Activated T-cell treated with anti-CD3 and anti-CD28 coated beads, Interleukin-2, amount 50 U/mL, for 48 hours (primary cell): ENCODE measurements at regions not wholly inside any gene's neighbourhood (a gene's known extent, or its start where the extent isn't known, plus 50 kb on each side); places are given as distances from the start of the nearest gene placed in this dataset.
"Not testable (repeated sequence)": the region's sequence is repeated elsewhere in the genome, so short reads cannot be mapped to it uniquely, and the experiment has no call there.

Experiments used
- DNase-seq, 2 experiments: peaks; one replicate each; pipeline ENCODE4 v3.0.0-alpha.2; 2020

DNA sequence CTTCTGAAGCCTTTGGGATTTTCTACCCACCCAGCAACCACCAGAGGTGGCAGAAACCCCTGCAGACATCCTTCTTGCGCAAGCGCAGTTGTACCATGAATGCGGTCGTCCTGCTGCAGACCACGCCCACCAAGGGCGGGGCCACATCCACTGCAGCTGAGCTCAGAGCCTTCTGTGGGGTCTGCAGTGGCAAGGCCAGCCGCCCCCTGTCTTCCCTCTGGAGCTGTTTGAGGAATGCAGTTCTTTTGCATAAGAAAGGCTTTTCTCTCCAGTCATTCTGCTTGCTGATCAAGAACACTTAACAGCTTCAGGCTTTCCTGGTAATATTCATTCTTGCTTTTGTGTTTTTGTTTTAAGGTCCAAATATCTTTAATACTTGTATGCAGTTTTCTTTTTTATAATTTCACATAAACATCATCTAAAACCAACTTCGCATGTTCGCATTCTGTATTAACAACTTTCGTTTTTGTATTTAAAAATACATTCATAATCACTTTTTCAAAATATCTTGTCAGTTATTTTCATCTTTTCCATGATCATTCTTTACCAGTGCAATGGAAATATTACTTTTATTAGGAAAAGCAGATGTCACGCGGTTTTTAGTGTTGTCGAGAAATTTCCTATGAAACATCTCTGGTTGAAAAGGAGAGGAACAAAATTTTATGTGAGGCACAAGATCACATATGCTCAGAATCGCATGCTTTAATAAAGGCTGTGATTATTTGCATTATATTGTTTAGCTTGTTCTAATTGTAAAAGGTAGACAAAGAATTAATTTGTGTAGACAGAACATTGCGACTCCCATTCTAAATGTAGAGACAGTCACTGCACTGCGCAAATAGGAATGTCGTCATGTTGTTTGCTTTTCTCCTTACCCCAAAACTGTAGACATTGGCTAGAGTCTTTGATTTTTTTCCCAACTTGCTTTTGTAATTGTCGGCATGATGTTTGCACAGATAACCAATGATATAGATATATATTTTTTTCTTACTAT is 98.1 kb upstream of the SNRPN start:
- DNase-seq, result no peak

DNA sequence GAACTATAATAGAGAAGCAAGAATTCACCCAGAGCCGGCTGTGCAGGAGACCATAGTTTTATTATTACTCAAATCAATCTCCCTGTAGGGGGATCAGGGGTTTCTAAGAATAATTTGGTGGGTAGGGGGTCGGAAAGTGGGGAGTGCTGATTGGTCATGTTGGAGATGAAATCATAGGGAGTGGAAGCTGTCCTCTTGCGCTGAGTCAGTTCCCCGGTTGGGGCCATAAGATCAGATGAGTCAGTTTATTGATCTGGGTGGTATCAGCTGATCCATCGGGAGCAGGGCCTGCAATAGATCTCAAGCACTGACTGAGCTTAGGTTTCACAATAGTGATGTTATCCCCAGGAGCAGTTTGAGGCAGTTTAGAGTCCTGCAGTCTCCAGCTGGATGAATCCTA is 97.0 kb upstream of the SNRPN start:
- no peak for DNase-seq

DNA sequence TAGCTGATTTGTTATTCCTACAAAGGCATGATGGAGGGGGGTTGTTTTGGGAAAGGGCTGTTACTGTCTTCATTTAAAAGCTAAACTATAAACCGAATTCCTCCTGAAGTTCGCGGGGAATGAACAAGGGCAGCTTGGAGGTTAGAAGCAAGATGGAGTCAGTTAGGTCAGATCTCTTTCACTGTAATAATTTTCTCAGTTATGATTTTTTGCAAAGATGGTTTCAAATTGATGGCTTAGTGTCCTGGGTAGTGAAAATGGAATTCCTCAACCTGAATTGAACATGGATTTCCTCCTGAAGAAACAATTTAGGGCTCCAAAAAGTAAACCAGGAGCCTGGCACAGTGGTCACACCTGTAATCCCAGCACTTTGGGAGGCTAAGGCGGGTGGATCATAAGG is 96.6 kb upstream of the SNRPN start:
- not testable (repeated sequence) for DNase-seq

DNA sequence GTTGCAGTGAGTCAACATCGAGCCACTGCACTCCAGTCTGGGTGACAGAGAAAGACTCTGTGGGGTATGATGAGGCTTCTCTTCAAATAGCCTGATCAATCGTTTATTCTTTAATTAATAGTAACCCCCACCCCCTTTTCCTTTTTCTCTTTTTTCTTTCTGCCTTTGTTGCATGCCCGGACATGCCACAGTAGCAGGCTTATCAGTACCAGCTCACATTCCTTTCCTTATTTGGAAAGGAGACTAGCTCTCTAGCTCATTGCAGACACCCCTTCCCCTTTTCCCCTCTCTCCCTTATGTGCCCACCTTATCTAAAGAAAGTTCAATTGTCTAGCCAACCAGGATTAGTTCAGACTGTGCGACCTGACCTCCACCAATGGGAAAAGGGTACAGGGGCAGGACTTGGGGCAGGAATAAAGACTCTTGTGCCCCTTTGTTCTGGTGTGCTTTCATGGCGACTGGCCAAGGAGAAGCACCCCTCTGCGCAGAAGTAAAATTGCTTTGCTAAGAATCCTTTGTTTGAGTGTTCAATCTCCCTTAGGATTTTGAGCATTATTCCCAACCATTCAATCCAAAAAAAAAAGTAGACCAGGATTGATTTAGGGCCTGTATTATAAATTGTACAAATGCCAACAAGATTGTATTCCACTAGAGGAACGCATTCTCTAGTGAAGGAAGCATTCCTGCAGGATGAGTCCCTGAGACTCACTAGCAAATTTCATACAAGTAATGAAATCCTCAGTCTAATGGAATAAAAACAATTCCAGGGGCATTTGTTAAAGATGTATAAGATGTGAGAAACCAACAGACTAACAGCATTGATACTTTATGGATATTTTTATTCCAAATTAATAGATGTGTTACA is 95.8 kb upstream of the SNRPN start:
- no peak for DNase-seq

DNA sequence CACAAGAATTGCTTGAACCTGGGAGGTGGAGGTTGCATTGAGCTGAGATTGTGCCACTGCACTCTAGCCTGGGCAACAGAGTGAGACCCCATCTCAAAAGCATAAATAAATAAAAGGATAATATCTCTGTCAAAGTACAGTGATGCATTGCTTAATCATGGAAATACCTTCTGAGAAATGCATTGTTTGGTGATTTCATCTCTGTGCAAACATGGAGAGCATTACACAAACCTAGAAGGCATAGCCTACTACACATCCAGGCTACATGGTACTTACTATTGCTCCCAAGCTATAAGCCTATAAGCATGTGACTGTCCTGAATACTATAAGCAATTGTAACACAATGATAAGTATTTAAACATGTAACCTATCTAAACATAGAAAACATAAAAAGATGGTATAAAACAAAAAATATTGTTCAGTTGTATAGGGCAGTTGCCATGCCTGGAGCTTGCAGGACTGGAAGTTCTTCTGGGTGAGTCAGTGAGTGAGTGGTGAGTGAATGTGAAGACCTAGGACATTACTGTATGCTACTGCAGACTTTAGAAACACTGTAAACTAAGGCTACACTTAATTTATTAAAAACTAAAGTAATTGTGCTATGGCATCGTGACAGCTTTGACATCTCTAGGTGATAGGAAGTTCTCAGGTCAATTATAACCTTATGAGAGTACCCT is 93.6 kb upstream of the SNRPN start:
- no peak for DNase-seq

DNA sequence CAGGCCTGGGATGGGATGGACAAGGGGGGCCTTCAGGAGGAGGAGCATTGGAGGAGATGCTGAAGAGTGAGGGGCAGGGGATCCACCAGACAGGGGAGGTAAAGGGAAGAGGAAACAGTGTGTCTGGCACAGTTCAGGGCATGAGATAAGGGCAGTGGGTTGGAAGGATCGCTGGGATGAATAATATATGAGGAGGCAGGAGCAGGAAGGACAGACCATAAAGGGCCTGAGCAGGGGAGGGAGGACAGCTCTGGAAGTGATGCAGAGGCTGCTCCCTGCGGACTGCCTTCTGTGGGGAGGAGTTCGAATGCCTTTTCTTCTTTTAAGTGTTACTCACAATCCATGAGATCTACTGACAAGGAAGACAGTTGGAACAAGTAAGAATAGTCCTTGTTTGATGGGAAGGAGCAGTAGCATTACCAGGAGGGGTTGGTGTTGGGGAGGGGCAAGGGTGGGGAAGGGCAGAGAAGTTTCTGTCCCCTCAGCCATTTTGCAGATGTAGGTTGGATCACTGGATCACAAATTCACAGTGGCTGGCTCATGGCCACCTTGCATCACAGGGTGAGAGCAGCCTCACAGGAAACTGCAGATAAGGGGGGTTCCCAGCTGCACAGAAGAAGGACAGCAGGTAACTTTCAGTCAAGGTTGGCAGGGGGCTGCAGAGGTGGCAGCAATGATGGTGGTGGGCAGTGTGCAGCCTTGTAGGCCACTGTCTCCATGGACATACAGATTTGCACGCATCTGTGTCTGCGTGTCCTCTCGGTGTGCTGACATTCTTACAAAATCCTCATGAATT is 91.9 kb upstream of the SNRPN start:
- DNase-seq, result no peak

DNA sequence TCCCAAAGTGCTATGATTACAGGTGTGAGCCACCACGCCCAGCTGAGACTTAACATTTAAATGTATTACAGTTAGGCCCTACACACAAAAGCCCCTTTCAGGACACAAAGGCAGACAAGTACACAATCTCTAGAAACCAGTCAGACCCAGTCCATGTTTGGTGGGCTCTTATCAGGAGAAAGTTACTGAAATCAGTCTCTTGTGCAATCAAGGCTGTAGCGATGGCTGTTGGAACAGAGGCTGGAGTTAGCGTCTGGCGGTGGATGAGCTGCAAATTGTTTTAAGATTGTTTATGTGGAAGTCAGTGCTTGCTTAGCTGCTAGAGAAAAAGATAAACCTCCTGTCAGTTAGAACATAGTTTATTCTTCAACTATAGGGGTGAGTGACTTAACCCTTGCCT is 89.5 kb upstream of the SNRPN start:
- DNase-seq, result no peak

DNA sequence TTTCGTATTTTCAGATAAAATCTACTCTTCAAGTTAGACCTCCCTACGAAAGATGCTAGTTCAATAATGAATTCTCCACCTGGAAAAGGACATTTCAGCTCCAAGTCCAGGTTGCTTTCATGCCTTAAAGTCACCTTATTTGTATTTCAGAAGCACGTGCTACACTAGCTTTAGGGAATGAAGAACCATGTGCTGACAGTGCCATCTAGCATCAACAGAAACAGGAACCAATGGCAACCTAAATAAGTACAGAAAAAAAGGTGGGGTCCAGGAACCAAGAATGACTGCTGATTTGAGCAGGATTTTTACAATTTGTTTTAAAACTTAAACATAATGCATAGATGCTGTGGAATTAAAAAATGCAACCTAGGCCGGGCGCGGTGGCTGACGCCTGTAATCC is 77.6 kb upstream of the SNRPN start:
- no peak for DNase-seq

DNA sequence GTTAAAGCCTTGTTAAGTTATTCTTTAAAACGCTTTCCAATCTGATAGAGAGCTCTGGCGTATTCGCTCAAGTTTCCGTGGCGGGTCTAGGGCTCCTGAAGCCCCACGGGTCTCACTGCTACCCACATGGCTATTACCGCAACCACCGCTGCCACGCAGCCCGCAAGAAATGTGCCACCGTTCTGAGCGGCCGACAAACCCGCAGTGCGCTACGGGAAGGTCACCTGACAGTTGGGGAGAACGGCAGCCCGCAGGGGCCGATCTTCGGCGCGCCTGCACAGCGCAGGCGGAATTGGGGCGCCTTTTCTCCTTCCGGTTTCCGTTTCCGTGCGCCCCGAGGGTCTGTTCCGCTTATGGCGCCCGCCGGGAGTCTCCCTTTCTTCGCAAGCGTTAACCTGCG is 76.6 kb upstream of the SNRPN start:
- no peak for DNase-seq

DNA sequence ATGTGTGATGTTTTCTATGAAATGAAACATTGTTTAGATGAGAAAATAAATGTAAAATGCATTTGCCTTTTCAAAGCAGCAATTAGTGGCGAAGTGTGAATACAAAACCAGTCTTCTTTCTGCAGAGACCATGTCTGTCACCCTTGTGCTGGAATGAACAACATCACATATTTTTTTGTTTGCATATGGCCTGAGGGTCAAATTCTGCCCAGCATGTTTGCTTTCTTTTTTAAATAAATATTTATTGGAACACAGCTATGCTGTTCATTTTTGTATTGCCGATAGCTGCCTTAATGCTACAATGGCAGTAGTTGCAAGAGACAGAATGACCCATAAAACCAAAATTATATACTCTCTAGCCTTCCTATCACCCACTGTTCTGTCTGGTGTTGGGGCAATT is 75.3 kb upstream of the SNRPN start:
- no peak for DNase-seq

DNA sequence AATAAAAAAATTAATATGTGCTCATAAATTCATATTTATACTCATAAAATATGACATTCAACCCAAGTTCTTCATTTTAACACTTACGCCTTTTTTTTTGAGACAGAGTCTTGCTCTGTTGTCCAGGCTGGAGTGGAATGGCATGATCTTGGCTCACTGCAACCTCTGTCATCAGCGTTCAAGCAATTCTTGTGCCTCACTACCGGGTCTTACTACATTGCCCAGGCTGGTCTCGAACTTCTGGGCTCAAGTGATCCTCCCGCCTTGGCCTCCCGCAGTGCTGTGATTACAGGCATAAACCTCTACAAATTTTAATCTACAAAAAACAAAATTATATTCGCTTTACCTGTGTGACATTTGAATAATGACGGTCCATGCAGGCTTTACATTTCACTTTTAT is 74.1 kb upstream of the SNRPN start:
- DNase-seq, result no peak

DNA sequence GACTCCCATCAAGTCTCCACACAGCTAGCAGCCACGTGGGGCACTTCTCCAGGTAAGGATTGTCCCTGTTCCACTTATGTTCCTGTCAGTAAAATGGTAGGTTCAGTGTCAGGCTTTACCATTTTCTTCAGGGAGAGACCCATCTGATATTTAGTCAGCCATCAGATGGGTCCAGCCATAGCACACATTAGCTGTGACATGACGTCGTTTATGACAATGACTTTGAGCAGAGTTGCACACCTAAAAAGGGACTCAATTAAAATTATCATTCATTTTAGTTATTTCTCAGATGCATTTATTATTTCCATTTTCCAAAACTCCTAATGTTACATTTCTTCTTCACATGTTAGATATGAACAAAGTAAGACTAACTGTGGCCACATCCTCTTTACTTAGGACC is 68.2 kb upstream of the SNRPN start:
- DNase-seq, result no peak

DNA sequence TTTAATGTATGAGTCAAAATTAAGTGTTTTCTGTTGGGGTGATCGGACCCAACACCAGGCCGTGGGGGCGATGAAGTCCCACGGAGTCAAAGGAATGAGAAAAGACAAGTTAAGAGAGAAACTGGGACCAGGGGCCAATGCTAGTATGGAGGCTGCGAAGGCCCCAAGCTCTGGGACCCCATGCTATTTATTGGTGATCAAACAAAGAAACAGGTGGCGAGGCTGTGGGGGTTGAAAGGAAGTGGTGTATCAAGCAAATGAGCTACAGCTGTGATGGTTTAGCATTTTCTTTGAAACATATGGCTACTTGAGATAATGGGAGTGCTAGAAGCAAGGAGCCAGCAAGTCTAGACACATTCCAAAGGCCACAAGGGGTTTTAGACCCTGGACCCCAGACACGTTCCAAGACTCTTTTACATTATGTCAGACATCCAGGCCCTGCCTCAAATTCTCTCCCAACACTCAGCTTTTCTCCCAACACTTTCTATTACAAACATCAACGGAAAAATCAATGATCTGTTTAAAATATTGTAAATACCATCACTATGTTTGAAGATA is 56.0 kb upstream of the SNRPN start:
- DNase-seq, result no peak

DNA sequence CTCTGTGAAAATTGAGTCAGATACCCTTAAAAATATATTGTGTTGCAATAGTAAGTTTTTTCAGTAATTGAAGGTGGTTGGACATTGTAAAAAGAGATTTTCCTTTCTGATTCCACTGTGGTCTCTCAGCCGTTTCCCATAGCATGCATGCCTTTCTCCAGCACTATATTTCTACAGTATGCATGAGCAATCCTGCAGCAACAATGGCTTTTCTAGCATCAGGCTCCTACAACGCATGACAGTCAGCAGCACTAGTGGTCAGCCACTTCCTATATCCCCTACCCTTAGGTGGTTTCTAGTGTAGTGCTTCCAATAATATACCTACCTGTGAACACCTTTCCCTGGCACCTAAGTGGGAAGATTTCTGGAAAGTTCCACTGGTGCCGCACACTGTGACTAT is 55.4 kb upstream of the SNRPN start:
- no peak for DNase-seq

DNA sequence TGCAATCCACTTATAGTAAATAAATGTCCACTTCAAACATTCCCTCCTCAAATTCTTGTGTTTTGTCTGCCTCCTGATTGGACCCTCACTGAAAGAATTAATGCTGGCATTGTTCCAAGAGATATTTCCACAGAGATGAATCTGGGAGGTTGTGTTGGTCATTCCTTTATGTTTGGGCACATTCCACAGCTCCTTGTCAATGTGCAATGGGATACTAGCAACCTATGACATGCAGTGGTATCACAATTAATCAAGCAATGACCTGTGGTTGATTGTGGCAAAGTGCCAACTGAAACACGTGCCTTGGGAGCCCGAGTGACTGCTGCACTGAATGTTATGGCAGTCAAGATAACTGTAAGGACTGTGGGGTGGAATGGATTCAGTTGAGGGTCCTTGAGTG is 55.0 kb upstream of the SNRPN start:
- no peak for DNase-seq

DNA sequence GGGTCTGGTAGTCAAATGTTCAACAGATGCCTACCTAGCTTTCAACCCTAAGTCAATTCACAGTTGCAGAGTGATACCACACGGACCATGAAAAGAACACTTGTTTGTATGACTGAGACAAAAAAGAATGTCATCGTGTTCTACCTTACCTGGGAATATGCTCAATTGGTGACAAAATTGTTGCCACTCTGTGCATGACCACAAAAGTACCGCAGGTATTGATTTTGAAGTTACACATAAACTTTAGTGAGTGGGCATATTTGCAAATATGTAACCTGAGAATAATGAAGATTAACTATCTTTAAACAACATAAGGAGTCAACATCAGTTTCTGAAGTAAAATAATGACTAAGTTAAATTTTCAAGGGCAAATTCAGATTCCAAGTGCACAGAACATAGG is 53.4 kb upstream of the SNRPN start:
- no peak for DNase-seq
